GM12878 (cell line): ENCODE measurements at regions not wholly inside any gene's neighbourhood (a gene's known extent, or its start where the extent isn't known, plus 50 kb on each side); places are given as distances from the start of the nearest gene placed in this dataset.

Source experiments
- ATAC-seq: fragments of 200-7000 bp; cut with Tn5 transposase; 3 replicates; pipeline ENCODE4 v1.9.1; 2020; ENCODE audit warnings: mild to moderate bottlenecking, moderate library complexity
- BruUV-seq: library from RNA; stranded (reverse); fragments of 400-500 nt; replicated peaks from 2 replicates; lab custom pipeline; 2021; lab: Mats Ljungman, UMichigan
- CTCF ChIA-PET: fragments of 300-600 bp; sonication (Branson Sonifier 250); formaldehyde crosslinking; extraction: SDS; loops from one replicate; lab custom pipeline; 2021; ENCODE audit warnings: inconsistent platforms; lab: Yijun Ruan, JAX
- POLR2A ChIA-PET: fragments of 350-600 bp; formaldehyde crosslinking; extraction: SDS; loops from one replicate; lab custom pipeline; 2021; ENCODE audit warnings: inconsistent platforms; lab: Charles Lee
- RAD21 ChIA-PET: fragments of 300-600 bp; sonication (Branson Sonifier 250); formaldehyde crosslinking; loops from one replicate; lab custom pipeline; 2023; ENCODE audit warnings: antibody characterized with exemption; ENCODE audit not compliant: unreplicated experiment; lab: Charles Lee
- SMC1A ChIA-PET: fragments of 300-600 bp; sonication (Branson Sonifier 250); formaldehyde crosslinking; loops from one replicate; lab custom pipeline; 2023; ENCODE audit not compliant: unreplicated experiment, uncharacterized antibody; lab: Charles Lee
- DNase-seq: peaks from one replicate; pipeline ENCODE4 v3.0.0-alpha.2; 2011; ENCODE audit warnings: low read depth, low spot score
- FAIRE-seq: peaks from 3 replicates; lab custom pipeline; 2011; peaks lifted over from hg19 to GRCh38; lab: Jason Lieb, UNC
- H2AFZ ChIP-seq: 2 replicates; pipeline ENCODE4 v1.6.0; 2011; ENCODE audit warnings: low read depth, low read length, control low read depth; ENCODE audit not compliant: control insufficient read depth
- H3K27ac ChIP-seq: 2 replicates; pipeline ENCODE4 v1.5.1; 2011; ENCODE audit warnings: control low read depth; ENCODE audit not compliant: control insufficient read depth, insufficient read depth
- H3K27me3 ChIP-seq, 2 experiments: replicated peaks in 1 of 2; 2 replicates each; pipeline versions ENCODE4 v1.6.0 to v1.6.1; 2011; ENCODE audit warnings: low read length in 1 of 2; ENCODE audit not compliant: control insufficient read depth in 2 of 2, insufficient read depth in 2 of 2
- H3K36me3 ChIP-seq, 2 experiments: 2 replicates each; pipeline ENCODE4 v1.5.1; 2011; ENCODE audit warnings: low read length in 1 of 2; ENCODE audit not compliant: control insufficient read depth in 2 of 2, insufficient read depth in 2 of 2
- H3K4me1 ChIP-seq: 2 replicates; pipeline ENCODE4 v1.6.1; 2011; ENCODE audit warnings: mild to moderate bottlenecking, low read length, moderate library complexity, mixed read lengths; ENCODE audit not compliant: control insufficient read depth, insufficient read depth
- H3K4me2 ChIP-seq: 2 replicates; pipeline ENCODE4 v1.6.0; 2011; ENCODE audit warnings: control low read depth; ENCODE audit not compliant: control insufficient read depth, insufficient read depth
- H3K4me3 ChIP-seq: fragments of 200-600 bp; sonication (generic); 2 replicates; pipeline ENCODE4 v1.5.1; 2016
- H3K79me2 ChIP-seq: 2 replicates; pipeline ENCODE4 v1.6.0; 2011; ENCODE audit warnings: low read length; ENCODE audit not compliant: control insufficient read depth, insufficient read depth
- H3K9ac ChIP-seq: 2 replicates; pipeline ENCODE4 v1.8.0; 2011; ENCODE audit warnings: low read length, control low read depth, mixed read lengths; ENCODE audit not compliant: control insufficient read depth, insufficient read depth
- H3K9me3 ChIP-seq: replicated peaks from 3 replicates; pipeline ENCODE4 v1.5.1; 2011; ENCODE audit warnings: mild to moderate bottlenecking, low read length; ENCODE audit not compliant: control insufficient read depth, insufficient read depth
- H4K20me1 ChIP-seq: 2 replicates; pipeline ENCODE4 v1.6.0; 2011; ENCODE audit not compliant: control insufficient read depth, insufficient read depth
- ATF7 ChIP-seq: fragments of 450-650 bp; IDR thresholded peaks from 2 replicates; pipeline ENCODE4 v1.6.1; 2016; ENCODE audit warnings: low read depth, mild to moderate bottlenecking
- BCL11A ChIP-seq: IDR thresholded peaks from 2 replicates; pipeline ENCODE4 v1.6.1; 2011; ENCODE audit warnings: low read depth, low read length
- BHLHE40 ChIP-seq, 2 experiments: fragments of 450-650 bp in 1 of 2; IDR thresholded peaks; 2 replicates each; pipeline ENCODE4 v1.6.1; 2011 to 2017; ENCODE audit warnings: low read depth in 2 of 2, borderline replicate concordance in 1 of 2, improper control_type of control experiment in 1 of 2, low read length in 1 of 2, mild to moderate bottlenecking in 1 of 2
- CHD2 ChIP-seq: IDR thresholded peaks from 2 replicates; pipeline ENCODE4 v1.6.1; 2011; ENCODE audit warnings: low read depth, low read length, improper control_type of control experiment, borderline replicate concordance
- MEF2B ChIP-seq: fragments of 450-650 bp; IDR thresholded peaks from 2 replicates; pipeline ENCODE4 v1.6.1; 2018; ENCODE audit warnings: mild to moderate bottlenecking, moderate library complexity; ENCODE audit not compliant: partially characterized antibody, poor library complexity, severe bottlenecking
- MYB ChIP-seq: fragments of 150-350 bp; IDR thresholded peaks from 2 replicates; pipeline ENCODE4 v1.6.1; 2014; ENCODE audit warnings: mild to moderate bottlenecking, low read depth, low read length, borderline replicate concordance
- NR2C1 ChIP-seq: fragments of 450-650 bp; IDR thresholded peaks from 2 replicates; pipeline ENCODE4 v1.6.1; 2017; ENCODE audit warnings: antibody characterized with exemption, mild to moderate bottlenecking, moderate library complexity
- NR2F1 ChIP-seq: fragments of 450-650 bp; conservative IDR thresholded peaks from 2 replicates; pipeline ENCODE4 v1.6.1; 2017; ENCODE audit warnings: mild to moderate bottlenecking
- PAX8 ChIP-seq: fragments of 450-650 bp; IDR thresholded peaks from 2 replicates; pipeline ENCODE4 v1.6.1; 2017; ENCODE audit warnings: mild to moderate bottlenecking, moderate library complexity
- SREBF1 ChIP-seq: IDR thresholded peaks from 2 replicates; pipeline ENCODE4 v1.6.1; 2012; ENCODE audit warnings: mild to moderate bottlenecking, low read length
- TCF12 ChIP-seq: IDR thresholded peaks from 2 replicates; pipeline ENCODE4 v1.6.1; 2011; ENCODE audit warnings: low read depth, mild to moderate bottlenecking, low read length
- WGBS: methylation state at CpG from one replicate; pipeline ENCODE4 v1.1.6; 2016; ENCODE audit warnings: low lambda C conversion rate; ENCODE audit not compliant: insufficient replicate concordance, insufficient coverage; ENCODE audit errors: missing lambda C conversion rate; 5-methylcytosine and 5-hydroxymethylcytosine counted together
- in situ Hi-C: fragments of 300-500 bp; cut with MboI; formaldehyde crosslinking; loops from 9 replicates; pipeline ENCODE4 v1.14.3; 2018; ENCODE audit warnings: mixed read lengths
- intact Hi-C: fragments of 100-400 bp; cut with micrococcal nuclease; formaldehyde crosslinking; loops from one replicate; pipeline ENCODE4 v1.14.2; 2022; ENCODE audit not compliant: unreplicated experiment
- TF ChIP-seq, protein P1 (sequence below): IDR thresholded peaks from 2 replicates; pipeline ENCODE4 v1.6.1; 2011; ENCODE audit warnings: low read depth, low read length, improper control_type of control experiment, borderline replicate concordance
- TF ChIP-seq, protein P2 (sequence below): fragments of 450-650 bp; IDR thresholded peaks from 2 replicates; pipeline ENCODE4 v1.6.1; 2016; ENCODE audit warnings: mild to moderate bottlenecking
- TF ChIP-seq, protein P3 (sequence below): fragments of 150-350 bp; IDR thresholded peaks from 2 replicates; pipeline ENCODE4 v1.6.1; 2016; ENCODE audit warnings: low read depth, low read length

DNA sequence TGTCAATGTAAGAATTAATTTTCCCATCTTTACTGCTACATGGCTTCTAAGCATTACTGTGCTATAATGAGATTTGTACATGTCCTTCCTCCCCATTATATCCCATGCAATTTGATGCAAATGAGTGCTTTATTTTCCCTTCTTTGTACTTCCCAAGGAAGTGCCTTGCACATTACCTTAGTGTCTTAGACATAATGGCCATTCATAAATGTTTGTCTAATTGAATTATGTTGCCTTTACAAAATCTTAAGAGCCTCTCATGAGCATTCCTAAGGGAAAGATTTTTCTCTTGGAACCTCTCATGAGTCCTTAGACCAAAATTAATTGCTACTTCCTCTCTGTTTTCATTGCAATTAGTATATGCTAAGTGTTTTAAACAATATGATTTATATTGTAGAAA lies 741.7 kb downstream of the RERGL start:
- ChIA-PET CTCF (no interaction called here), POLR2A (no interaction called here), SMC1A (no interaction called here), RAD21 (no interaction called here)
- no peak overlapping the region for H3K27ac ChIP-seq
- in situ Hi-C loops (no loop called here), intact Hi-C loops (no loop called here)
- no peaks in the 10 kb centered on the region for H3K79me2 ChIP-seq
- DNase-seq (no peak), ATAC-seq (no peak), FAIRE-seq (no peak)
- H2AFZ ChIP-seq: no peak overlapping the region
- H3K9ac ChIP-seq: no peak overlapping the region
- H3K36me3 ChIP-seq: no peaks in the 10 kb centered on the region
- H3K4me1 ChIP-seq: no peaks in the 10 kb centered on the region
- H3K4me3 ChIP-seq: no peak overlapping the region
- no peaks in the 10 kb centered on the region for H3K27me3 ChIP-seq
- TF ChIP-seq NR2F1: no peak
- H4K20me1 ChIP-seq: no peaks in the 10 kb centered on the region
- BruUV-seq: no TSS peak
- no peak overlapping the region for H3K4me2 ChIP-seq
- no peaks in the 10 kb centered on the region; the same call in 2 of the 3 replicates for H3K9me3 ChIP-seq

DNA sequence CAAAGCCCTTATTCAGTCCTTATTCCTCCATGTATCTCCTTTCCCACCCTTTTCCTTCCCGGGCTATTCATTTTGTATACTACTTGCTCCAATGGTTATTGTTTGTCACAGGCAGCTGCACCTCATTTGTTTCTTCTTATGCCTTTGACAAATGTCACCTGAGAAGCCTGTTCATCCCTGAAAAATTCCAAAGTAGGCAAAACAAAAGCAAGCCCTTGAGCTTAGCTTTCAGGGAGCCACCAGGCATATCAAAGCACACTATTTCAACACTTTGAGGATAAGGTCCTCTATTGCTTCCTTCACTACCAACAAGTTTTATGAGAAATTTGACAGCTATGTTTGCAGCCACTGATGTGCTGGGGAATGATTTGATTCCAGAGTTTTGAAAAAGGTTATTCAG lies 738.7 kb upstream of the LMO3 start:
- WGBS: 36% methylated on average over 1 of the region's 1 CpG
- intact Hi-C loops (no loop called here), in situ Hi-C loops (no loop called here)
- ChIA-PET RAD21 (no interaction called here), CTCF (no interaction called here), SMC1A (interaction anchor here (0.6 kb wide), 2 partner anchors 41 to 383 kb away, joined by 3 to 6 read pairs; no protein-coding TSS in a partner anchor), POLR2A (no interaction called here)
- Histone ChIP-seq H3K4me1 (no peaks in the 10 kb centered on the region), H3K4me3 (no peak overlapping the region), H3K27me3 (no peaks in the 10 kb centered on the region), H3K27ac (no peak overlapping the region), H3K79me2 (no peaks in the 10 kb centered on the region), H4K20me1 (no peaks in the 10 kb centered on the region), H3K4me2 (no peak overlapping the region), H2AFZ (no peak overlapping the region), H3K9me3 (no peaks in the 10 kb centered on the region; the same call in 2 of the 3 replicates), H3K9ac (no peak overlapping the region), H3K36me3 (no peaks in the 10 kb centered on the region)
- ATAC-seq (no peak), DNase-seq (no peak), FAIRE-seq (no peak)
- BruUV-seq: no TSS peak
- TF ChIP-seq ATF7 (no peak), MEF2B (no peak), BCL11A (no peak), SREBF1 (no peak), MYB (no peak), NR2C1 (no peak), PAX8 (no peak), TCF12 (no peak), BHLHE40 (IDR thresholded peaks at IDR 0.05; ENCODE audit: borderline replicate concordance in 1 of 2, low read depth in 2 of 2, low read length in 1 of 2) (no peak), CHD2 (no peak)
- TF ChIP-seq, protein P1, sequence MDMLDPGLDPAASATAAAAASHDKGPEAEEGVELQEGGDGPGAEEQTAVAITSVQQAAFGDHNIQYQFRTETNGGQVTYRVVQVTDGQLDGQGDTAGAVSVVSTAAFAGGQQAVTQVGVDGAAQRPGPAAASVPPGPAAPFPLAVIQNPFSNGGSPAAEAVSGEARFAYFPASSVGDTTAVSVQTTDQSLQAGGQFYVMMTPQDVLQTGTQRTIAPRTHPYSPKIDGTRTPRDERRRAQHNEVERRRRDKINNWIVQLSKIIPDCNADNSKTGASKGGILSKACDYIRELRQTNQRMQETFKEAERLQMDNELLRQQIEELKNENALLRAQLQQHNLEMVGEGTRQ: no peak
- TF ChIP-seq, protein P2, sequence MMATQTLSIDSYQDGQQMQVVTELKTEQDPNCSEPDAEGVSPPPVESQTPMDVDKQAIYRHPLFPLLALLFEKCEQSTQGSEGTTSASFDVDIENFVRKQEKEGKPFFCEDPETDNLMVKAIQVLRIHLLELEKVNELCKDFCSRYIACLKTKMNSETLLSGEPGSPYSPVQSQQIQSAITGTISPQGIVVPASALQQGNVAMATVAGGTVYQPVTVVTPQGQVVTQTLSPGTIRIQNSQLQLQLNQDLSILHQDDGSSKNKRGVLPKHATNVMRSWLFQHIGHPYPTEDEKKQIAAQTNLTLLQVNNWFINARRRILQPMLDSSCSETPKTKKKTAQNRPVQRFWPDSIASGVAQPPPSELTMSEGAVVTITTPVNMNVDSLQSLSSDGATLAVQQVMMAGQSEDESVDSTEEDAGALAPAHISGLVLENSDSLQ: no peak
- TF ChIP-seq, protein P3, sequence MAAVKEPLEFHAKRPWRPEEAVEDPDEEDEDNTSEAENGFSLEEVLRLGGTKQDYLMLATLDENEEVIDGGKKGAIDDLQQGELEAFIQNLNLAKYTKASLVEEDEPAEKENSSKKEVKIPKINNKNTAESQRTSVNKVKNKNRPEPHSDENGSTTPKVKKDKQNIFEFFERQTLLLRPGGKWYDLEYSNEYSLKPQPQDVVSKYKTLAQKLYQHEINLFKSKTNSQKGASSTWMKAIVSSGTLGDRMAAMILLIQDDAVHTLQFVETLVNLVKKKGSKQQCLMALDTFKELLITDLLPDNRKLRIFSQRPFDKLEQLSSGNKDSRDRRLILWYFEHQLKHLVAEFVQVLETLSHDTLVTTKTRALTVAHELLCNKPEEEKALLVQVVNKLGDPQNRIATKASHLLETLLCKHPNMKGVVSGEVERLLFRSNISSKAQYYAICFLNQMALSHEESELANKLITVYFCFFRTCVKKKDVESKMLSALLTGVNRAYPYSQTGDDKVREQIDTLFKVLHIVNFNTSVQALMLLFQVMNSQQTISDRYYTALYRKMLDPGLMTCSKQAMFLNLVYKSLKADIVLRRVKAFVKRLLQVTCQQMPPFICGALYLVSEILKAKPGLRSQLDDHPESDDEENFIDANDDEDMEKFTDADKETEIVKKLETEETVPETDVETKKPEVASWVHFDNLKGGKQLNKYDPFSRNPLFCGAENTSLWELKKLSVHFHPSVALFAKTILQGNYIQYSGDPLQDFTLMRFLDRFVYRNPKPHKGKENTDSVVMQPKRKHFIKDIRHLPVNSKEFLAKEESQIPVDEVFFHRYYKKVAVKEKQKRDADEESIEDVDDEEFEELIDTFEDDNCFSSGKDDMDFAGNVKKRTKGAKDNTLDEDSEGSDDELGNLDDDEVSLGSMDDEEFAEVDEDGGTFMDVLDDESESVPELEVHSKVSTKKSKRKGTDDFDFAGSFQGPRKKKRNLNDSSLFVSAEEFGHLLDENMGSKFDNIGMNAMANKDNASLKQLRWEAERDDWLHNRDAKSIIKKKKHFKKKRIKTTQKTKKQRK: no peak
